A549 (cell line): ENCODE measurements at regions not wholly inside any gene's neighbourhood (a gene's known extent, or its start where the extent isn't known, plus 50 kb on each side); places are given as distances from the start of the nearest gene placed in this dataset.

Source experiments
- ATAC-seq, 2 experiments: fragments of 200-7000 bp in 1 of 2; fragments of >200 bp in 1 of 2; cut with Nextera tagmentation in 1 of 2; cut with Tn5 transposase in 1 of 2; 3 replicates each; pipeline versions ENCODE4 v1.8.0 to v1.9.1; 2018 to 2020; ENCODE audit warnings: mild to moderate bottlenecking in 1 of 2, moderate library complexity in 1 of 2
- CTCF ChIA-PET: fragments of 300-600 bp; sonication (Branson Sonifier 250); formaldehyde crosslinking; extraction: SDS; loops from one replicate; lab custom pipeline; 2021; ENCODE audit warnings: antibody characterized with exemption, inconsistent platforms; lab: Yijun Ruan, JAX
- POLR2A ChIA-PET: fragments of 350-600 bp; formaldehyde crosslinking; extraction: SDS; loops from one replicate; lab custom pipeline; 2021; ENCODE audit warnings: antibody characterized with exemption, inconsistent platforms; lab: Yijun Ruan, JAX
- DNase-seq, 2 experiments: peaks; one replicate each; pipeline versions ENCODE4 v3.0.0 to v3.0.0-alpha.2; 2011 to 2016; ENCODE audit warnings: low read depth in 1 of 2, low spot score in 1 of 2
- FAIRE-seq: peaks from 2 replicates; lab custom pipeline; 2011; peaks lifted over from hg19 to GRCh38; lab: Jason Lieb, UNC
- H3K27ac ChIP-seq, 2 experiments: fragments of >200 bp; sonication (Bioruptor Twin); formaldehyde crosslinking; 3 replicates each; pipeline ENCODE4 v1.5.1; 2016 to 2017
- H3K4me1 ChIP-seq: fragments of >200 bp; sonication (Bioruptor Twin); formaldehyde crosslinking; 3 replicates; pipeline ENCODE4 v1.6.1; 2016
- H3K4me2 ChIP-seq: fragments of >200 bp; sonication (Bioruptor Twin); formaldehyde crosslinking; 3 replicates; pipeline ENCODE4 v1.6.1; 2016
- H3K4me3 ChIP-seq: fragments of >200 bp; sonication (Bioruptor Twin); formaldehyde crosslinking; 3 replicates; pipeline ENCODE4 v1.5.1; 2016
- H3K9me3 ChIP-seq: fragments of >200 bp; sonication (Bioruptor Twin); formaldehyde crosslinking; 3 replicates; pipeline ENCODE4 v1.6.1; 2016
- ATOH8 ChIP-seq: fragments of 250-450 bp; sonication (Bioruptor Pico); IDR thresholded peaks from 2 replicates; pipeline ENCODE4 v1.5.0; 2020; ENCODE audit warnings: low read depth, mild to moderate bottlenecking, moderate library complexity
- BHLHE40 ChIP-seq: IDR thresholded peaks from 2 replicates; pipeline ENCODE4 v1.6.1; 2012; ENCODE audit warnings: low read depth, low read length, inconsistent platforms
- CEBPB ChIP-seq, 2 experiments: fragments of >200 bp in 1 of 2; sonication (Bioruptor Twin) in 1 of 2; formaldehyde crosslinking in 1 of 2; IDR thresholded peaks; 2 replicates each; pipeline ENCODE4 v1.6.1; 2012 to 2016
- CHD2 ChIP-seq: fragments of 150-350 bp; IDR thresholded peaks from 2 replicates; pipeline ENCODE4 v1.6.1; 2014; ENCODE audit warnings: low read length; ENCODE audit not compliant: partially characterized antibody
- E2F6 ChIP-seq: IDR thresholded peaks from 2 replicates; pipeline ENCODE4 v1.6.1; 2012; ENCODE audit warnings: low read depth, borderline replicate concordance
- EHF ChIP-seq: fragments of 250-450 bp; sonication (Bioruptor Pico); IDR thresholded peaks from 2 replicates; pipeline ENCODE4 v1.5.0; 2020; ENCODE audit warnings: mild to moderate bottlenecking
- EHMT2 ChIP-seq: fragments of 200-600 bp; sonication (generic); IDR thresholded peaks from 2 replicates; pipeline ENCODE4 v1.6.1; 2016; ENCODE audit warnings: antibody characterized with exemption, low read depth, mild to moderate bottlenecking, moderate library complexity
- ESRRA ChIP-seq: fragments of 150-350 bp; IDR thresholded peaks from 2 replicates; pipeline ENCODE4 v1.6.1; 2014; ENCODE audit warnings: mild to moderate bottlenecking, low read length, borderline replicate concordance
- GATA3 ChIP-seq: IDR thresholded peaks from 2 replicates; pipeline ENCODE4 v1.6.1; 2012; ENCODE audit warnings: borderline replicate concordance
- HDAC2 ChIP-seq: fragments of 200-600 bp; sonication (generic); IDR thresholded peaks from 2 replicates; pipeline ENCODE4 v1.6.1; 2016
- HMGXB4 ChIP-seq: fragments of 250-450 bp; sonication (Bioruptor Pico); IDR thresholded peaks from 2 replicates; pipeline ENCODE4 v1.5.0; 2021; ENCODE audit warnings: mild to moderate bottlenecking, moderate library complexity, borderline replicate concordance
- HOXA7 ChIP-seq: fragments of 250-450 bp; sonication (Bioruptor Pico); IDR thresholded peaks from 2 replicates; pipeline ENCODE4 v1.5.0; 2020; ENCODE audit warnings: mild to moderate bottlenecking, moderate library complexity
- HOXB13 ChIP-seq: fragments of 250-450 bp; sonication (Bioruptor Pico); IDR thresholded peaks from 2 replicates; pipeline ENCODE4 v1.5.0; 2020; ENCODE audit warnings: low read depth, mild to moderate bottlenecking, moderate library complexity
- HOXB5 ChIP-seq: fragments of 250-450 bp; sonication (Bioruptor Pico); IDR thresholded peaks from 2 replicates; pipeline ENCODE4 v1.5.0; 2020; ENCODE audit warnings: mild to moderate bottlenecking, moderate library complexity
- MAFK ChIP-seq: fragments of 450-650 bp; IDR thresholded peaks from 2 replicates; pipeline ENCODE4 v1.6.1; 2014; ENCODE audit not compliant: partially characterized antibody
- NR3C1 ChIP-seq: fragments of >200 bp; sonication (Bioruptor Twin); formaldehyde crosslinking; IDR thresholded peaks from 3 replicates; pipeline ENCODE4 v1.6.1; 2017
- PBX3 ChIP-seq: IDR thresholded peaks from 2 replicates; pipeline ENCODE4 v1.6.1; 2012
- PHF8 ChIP-seq: fragments of 200-600 bp; sonication (generic); IDR thresholded peaks from 2 replicates; pipeline ENCODE4 v1.6.1; 2016; ENCODE audit warnings: low read depth, mild to moderate bottlenecking, antibody characterized with exemption, moderate library complexity, borderline replicate concordance
- POLR2AphosphoS2 ChIP-seq: conservative IDR thresholded peaks from 2 replicates; pipeline ENCODE4 v1.6.1; 2012; ENCODE audit warnings: low read length, improper control_type of control experiment, inconsistent platforms
- RAD21 ChIP-seq, 2 experiments: fragments of >200 bp in 1 of 2; sonication (Bioruptor Twin) in 1 of 2; formaldehyde crosslinking in 1 of 2; IDR thresholded peaks in 1 of 2; conservative IDR thresholded peaks in 1 of 2; 2 replicates in 1 of 2; 3 replicates in 1 of 2; pipeline ENCODE4 v1.6.1; 2012 to 2018; ENCODE audit warnings: inconsistent platforms in 1 of 2
- RFX5 ChIP-seq: fragments of 450-650 bp; IDR thresholded peaks from 2 replicates; pipeline ENCODE4 v1.7.1; 2014; ENCODE audit warnings: antibody characterized with exemption, mild to moderate bottlenecking, moderate library complexity
- SREBF2 ChIP-seq: fragments of 450-650 bp; IDR thresholded peaks from 2 replicates; pipeline ENCODE4 v1.6.1; 2014; ENCODE audit warnings: mild to moderate bottlenecking, moderate library complexity
- TFCP2L1 ChIP-seq: fragments of 250-450 bp; sonication (Bioruptor Pico); IDR thresholded peaks from 2 replicates; pipeline ENCODE4 v1.5.0; 2021; ENCODE audit warnings: mild to moderate bottlenecking
- ZFP36 ChIP-seq: fragments of 450-650 bp; IDR thresholded peaks from 2 replicates; pipeline ENCODE4 v1.6.1; 2014; ENCODE audit warnings: borderline replicate concordance; ENCODE audit not compliant: partially characterized antibody
- ZSCAN20 ChIP-seq: fragments of 250-450 bp; sonication (Bioruptor Pico); IDR thresholded peaks from 2 replicates; pipeline ENCODE4 v1.8.0; 2022; ENCODE audit warnings: mild to moderate bottlenecking, moderate library complexity
- WGBS: methylation state at CpG from one replicate; pipeline ENCODE4 v1.1.6; 2017; ENCODE audit errors: missing lambda C conversion rate; 5-methylcytosine and 5-hydroxymethylcytosine counted together
- TF ChIP-seq, protein P1 (sequence below): fragments of >200 bp; sonication (Bioruptor Twin); formaldehyde crosslinking; IDR thresholded peaks from 3 replicates; pipeline ENCODE4 v1.6.1; 2016

DNA sequence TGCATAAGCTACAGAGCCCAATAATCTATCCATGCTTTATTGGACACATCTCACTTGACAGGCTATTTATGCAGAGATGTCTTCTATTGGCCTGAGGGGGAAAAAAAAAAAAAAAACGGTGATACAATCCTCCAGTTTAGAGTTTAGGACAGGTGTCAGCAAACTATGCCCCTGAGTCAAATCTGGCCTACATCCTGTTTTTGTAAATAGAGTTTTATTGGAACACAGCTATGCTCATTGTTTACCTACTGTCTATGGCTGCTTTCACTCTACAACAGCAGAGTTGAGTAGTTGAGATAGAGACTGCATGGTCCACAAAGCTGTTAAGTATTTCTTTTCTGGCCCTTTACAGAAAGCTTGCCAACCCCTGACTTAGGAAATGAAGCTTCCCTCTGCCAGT is 403.1 kb downstream of the C12orf75 start:
- 5% methylated on average over 1 of the region's 1 CpG for WGBS
- CTCF ChIA-PET, result interaction anchor here (0.8 to 1.3 kb wide), 3 partner anchors 16 to 404 kb away, joined by 3 to 6 read pairs (median 3); no protein-coding TSS in a partner anchor
- no peak overlapping the region for H3K4me2 ChIP-seq

DNA sequence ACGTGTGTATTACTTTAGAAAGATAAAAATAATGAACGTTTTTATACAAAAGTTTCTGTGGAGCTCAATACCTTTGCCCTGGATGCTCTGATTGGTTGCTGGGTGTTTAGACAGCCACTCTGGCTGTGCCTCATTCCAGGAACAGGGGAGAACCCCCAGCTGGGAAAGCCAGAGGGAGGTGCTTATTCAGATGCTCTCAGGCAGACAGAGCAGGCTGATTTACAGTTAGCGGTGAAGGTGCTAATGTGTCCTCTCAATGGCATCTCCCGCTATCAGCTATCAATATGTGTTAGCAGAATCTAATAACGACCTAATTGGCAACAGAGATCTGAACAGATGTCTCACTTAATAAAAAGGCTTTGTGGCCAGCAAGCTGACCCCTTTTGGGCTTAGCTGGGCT is 402.3 kb downstream of the NUAK1 start:
- Histone ChIP-seq H3K4me3 (no peak overlapping the region), H3K27ac (no peak overlapping the region), H3K4me2 (no peak overlapping the region), H3K4me1 (no peaks in the 10 kb centered on the region), H3K9me3 (no peaks in the 10 kb centered on the region)
- DNase-seq (no peak), ATAC-seq (no peak), FAIRE-seq (no peak)
- 41% methylated on average over 5 of the region's 5 CpGs for WGBS
- TF ChIP-seq HDAC2 (no peak), HOXB13 (CRISPR knock-in tag) (no peak)
- TF ChIP-seq, protein P1, sequence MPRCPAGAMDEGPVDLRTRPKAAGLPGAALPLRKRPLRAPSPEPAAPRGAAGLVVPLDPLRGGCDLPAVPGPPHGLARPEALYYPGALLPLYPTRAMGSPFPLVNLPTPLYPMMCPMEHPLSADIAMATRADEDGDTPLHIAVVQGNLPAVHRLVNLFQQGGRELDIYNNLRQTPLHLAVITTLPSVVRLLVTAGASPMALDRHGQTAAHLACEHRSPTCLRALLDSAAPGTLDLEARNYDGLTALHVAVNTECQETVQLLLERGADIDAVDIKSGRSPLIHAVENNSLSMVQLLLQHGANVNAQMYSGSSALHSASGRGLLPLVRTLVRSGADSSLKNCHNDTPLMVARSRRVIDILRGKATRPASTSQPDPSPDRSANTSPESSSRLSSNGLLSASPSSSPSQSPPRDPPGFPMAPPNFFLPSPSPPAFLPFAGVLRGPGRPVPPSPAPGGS, result no peak
- ChIA-PET POLR2A (no interaction called here), CTCF (interaction anchor here (1.6 kb wide), 1 partner anchor 23 kb away, joined by 3 read pairs; no protein-coding TSS in a partner anchor)

More for the DNA sequence above, 403.1 kb downstream of the C12orf75 start:
- Histone ChIP-seq H3K9me3 (peaks cover 2% of the 10 kb centered on the region; the same call in 1 of the 3 replicates), H3K4me1 (no peaks in the 10 kb centered on the region), H3K4me3 (no peak overlapping the region)
- POLR2A ChIA-PET, result no interaction called here
- ATAC-seq, result no peak
- FAIRE-seq, result no peak
- no peak for DNase-seq
- TF ChIP-seq PHF8 (no peak), POLR2AphosphoS2 (no peak), SREBF2 (no peak), CHD2 (no peak), ZFP36 (no peak), NR3C1 (no peak)
- TF ChIP-seq, all 56 proteins: peak for 0
- H3K27ac ChIP-seq, result no peak overlapping the region

DNA sequence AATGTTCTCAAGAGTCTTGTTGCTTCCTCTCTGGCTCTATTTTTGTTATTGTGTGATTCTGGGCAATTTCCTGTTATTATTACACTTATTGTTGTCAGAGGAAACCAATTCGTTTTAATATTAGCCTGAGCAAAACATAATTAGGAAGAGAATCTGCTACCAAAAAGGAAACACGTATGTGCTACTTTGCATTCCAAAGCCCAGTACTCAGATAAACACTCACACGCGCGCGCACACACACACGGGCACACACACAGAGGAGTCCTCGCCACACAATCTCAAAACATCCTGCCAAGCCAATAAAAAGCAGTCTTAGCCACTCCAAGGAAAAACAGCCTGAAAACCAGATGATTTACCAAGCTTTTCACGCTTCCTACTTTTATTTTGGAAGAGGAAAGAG is 400.7 kb downstream of the NUAK1 start:
- H3K4me2 ChIP-seq, result no peak overlapping the region
- no peak overlapping the region for H3K4me3 ChIP-seq
- DNase-seq, result no peak
- no peak overlapping the region for H3K27ac ChIP-seq
- 78% methylated on average over 9 of the region's 9 CpGs for WGBS
- TF ChIP-seq RAD21 (conservative IDR thresholded peaks at IDR 0.05 in 1 of 2, IDR thresholded peaks at IDR 0.05 in 1 of 2) (no peak), ATOH8 (no peak), EHMT2 (no peak), HOXA7 (CRISPR knock-in tag) (no peak), BHLHE40 (no peak), GATA3 (no peak), CEBPB (IDR thresholded peaks at IDR 0.05) (no peak), TFCP2L1 (CRISPR knock-in tag) (no peak), PBX3 (no peak), HOXB5 (CRISPR knock-in tag) (no peak), ZSCAN20 (no peak), E2F6 (no peak), NR3C1 (no peak), ESRRA (no peak), HMGXB4 (CRISPR knock-in tag) (no peak), RFX5 (no peak), EHF (CRISPR knock-in tag) (no peak), MAFK (no peak)
- H3K9me3 ChIP-seq, result no peaks in the 10 kb centered on the region
- no peaks in the 10 kb centered on the region for H3K4me1 ChIP-seq
- FAIRE-seq, result no peak
- POLR2A ChIA-PET, result no interaction called here
- CTCF ChIA-PET, result no interaction called here
- ATAC-seq, result no peak
